ENCODE measurements at regions not wholly inside any gene's neighbourhood (a gene's known extent, or its start where the extent isn't known, plus 50 kb on each side); places are given as distances from the start of the nearest gene placed in this dataset.

GRCh38 chr22:48335442-48336139 is 1492.1 kb downstream of the BRD1 start:
- in situ Hi-C loops (cut with HindIII; ENCODE audit: low sequenced_read_pairs): no loop called here

- in situ Hi-C loops (cut with HindIII; ENCODE audit: low sequenced_read_pairs): no loop called here
These were observed 1492.7 kb downstream of the BRD1 start for GRCh38 chr22:48334971-48335370.

GRCh38 chr22:48333816-48334735 is 1493.6 kb downstream of the BRD1 start:
- in situ Hi-C loops (cut with HindIII; ENCODE audit: low sequenced_read_pairs): no loop called here

- in situ Hi-C loops (cut with HindIII; ENCODE audit: low sequenced_read_pairs): no loop called here
These were observed 1494.3 kb downstream of the BRD1 start for GRCh38 chr22:48333323-48333763.

- in situ Hi-C loops (cut with HindIII; ENCODE audit: low sequenced_read_pairs): no loop called here
These were observed 1495.0 kb downstream of the BRD1 start for GRCh38 chr22:48332438-48333322.

GRCh38 chr22:48331691-48332220 is 1495.9 kb downstream of the BRD1 start:
- in situ Hi-C loops (cut with HindIII; ENCODE audit: low sequenced_read_pairs): no loop called here

- in situ Hi-C loops (cut with HindIII; ENCODE audit: low sequenced_read_pairs): no loop called here
These were observed 1496.4 kb downstream of the BRD1 start for GRCh38 chr22:48331266-48331665.

- in situ Hi-C loops (cut with HindIII; ENCODE audit: low sequenced_read_pairs): no loop called here
These were observed 1500.0 kb downstream of the BRD1 start for GRCh38 chr22:48327721-48328120.

GRCh38 chr22:48323746-48324145 is 1503.9 kb downstream of the BRD1 start:
- in situ Hi-C loops (cut with HindIII; ENCODE audit: low sequenced_read_pairs): no loop called here

- in situ Hi-C loops (cut with HindIII; ENCODE audit: low sequenced_read_pairs): no loop called here
These were observed 1504.8 kb downstream of the BRD1 start for GRCh38 chr22:48322907-48323306.

GRCh38 chr22:48321986-48322545 is 1505.6 kb downstream of the BRD1 start:
- in situ Hi-C loops (cut with HindIII; ENCODE audit: low sequenced_read_pairs): no loop called here

- in situ Hi-C loops (cut with HindIII; ENCODE audit: low sequenced_read_pairs): no loop called here
These were observed 1506.8 kb downstream of the BRD1 start for GRCh38 chr22:48320683-48321451.

- in situ Hi-C loops (cut with HindIII; ENCODE audit: low sequenced_read_pairs): no loop called here
These were observed 1507.5 kb downstream of the BRD1 start for GRCh38 chr22:48320048-48320682.

GRCh38 chr22:48319321-48320047 is 1508.2 kb downstream of the BRD1 start:
- in situ Hi-C loops (cut with HindIII; ENCODE audit: low sequenced_read_pairs): no loop called here

- in situ Hi-C loops (cut with HindIII; ENCODE audit: low sequenced_read_pairs): no loop called here
These were observed 1508.9 kb downstream of the BRD1 start for GRCh38 chr22:48318575-48319320.

GRCh38 chr22:48318173-48318572 is 1509.5 kb downstream of the BRD1 start:
- in situ Hi-C loops (cut with HindIII; ENCODE audit: low sequenced_read_pairs): no loop called here

GRCh38 chr22:48316257-48317250 is 1511.1 kb downstream of the BRD1 start:
- in situ Hi-C loops (cut with HindIII; ENCODE audit: low sequenced_read_pairs): no loop called here

Measured in DLD1 (cell line).